NOMO-1 treated with DMSO at 0.1 percent for 48 hours (cell line): ENCODE measurements at regions not wholly inside any gene's neighbourhood (a gene's known extent, or its start where the extent isn't known, plus 50 kb on each side); places are given as distances from the start of the nearest gene placed in this dataset.

ENCODE experiments used
- DNase-seq: peaks from one replicate; lab custom pipeline; 2025; ENCODE audit not compliant: unreplicated experiment; lab: John Stamatoyannopoulos, UW

DNA sequence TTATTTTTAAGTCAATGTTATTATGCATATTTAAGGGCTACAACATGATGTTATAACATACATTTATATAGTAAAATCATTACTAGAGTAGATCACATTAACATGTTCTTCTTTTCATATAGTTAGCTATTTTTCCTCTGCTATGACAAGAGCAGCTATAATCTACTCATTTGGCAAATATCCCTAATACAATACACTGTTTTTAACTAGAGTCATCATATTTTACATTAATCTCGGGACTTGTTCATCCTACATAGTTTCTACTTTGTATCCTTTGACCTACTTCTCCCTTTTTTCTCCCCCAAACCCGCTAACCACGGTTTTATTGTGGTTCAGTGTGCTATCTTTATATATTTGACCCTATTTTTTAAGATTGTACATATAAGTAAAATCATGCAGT is 249.0 kb downstream of the EPM2A start:
- DNase-seq = no peak

DNA sequence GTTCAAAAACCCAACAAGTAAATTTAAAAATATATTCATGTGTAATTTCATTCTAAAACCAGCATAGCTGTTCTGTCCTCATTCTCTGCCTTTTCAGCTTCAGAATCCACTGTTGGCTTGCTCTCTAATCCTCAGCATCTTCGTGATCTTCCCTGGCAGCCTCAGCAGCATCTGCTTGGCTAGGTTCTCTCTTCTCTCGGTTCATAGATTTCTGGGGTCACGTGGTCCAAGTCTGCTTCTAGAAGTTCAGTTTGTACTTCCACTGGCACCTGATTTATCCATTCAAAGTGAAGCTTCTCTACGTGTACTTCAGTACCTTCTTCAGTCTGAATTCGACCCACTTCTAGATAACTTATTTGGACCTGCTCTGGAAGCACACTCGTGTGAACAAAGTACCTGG is 245.7 kb downstream of the EPM2A start:
- DNase-seq = no peak

DNA sequence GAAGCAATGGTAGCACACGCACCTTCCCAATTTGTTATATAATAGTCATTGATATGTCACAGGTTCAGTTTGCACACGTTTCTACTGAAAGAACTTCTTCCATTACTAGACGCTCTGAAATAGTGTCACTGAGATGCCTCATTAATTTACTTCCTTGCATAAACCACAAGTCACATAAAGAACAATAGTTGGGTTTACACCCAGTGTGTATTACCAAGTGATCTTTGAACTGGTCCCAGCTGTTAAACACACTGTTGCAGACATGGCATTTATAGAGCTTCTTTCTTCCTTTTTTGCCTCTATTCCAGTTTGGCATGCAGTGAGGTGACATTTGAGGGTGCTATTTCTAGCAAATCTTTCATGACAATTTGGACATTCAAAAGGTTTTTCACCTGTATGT is 245.3 kb downstream of the EPM2A start:
- no peak for DNase-seq

DNA sequence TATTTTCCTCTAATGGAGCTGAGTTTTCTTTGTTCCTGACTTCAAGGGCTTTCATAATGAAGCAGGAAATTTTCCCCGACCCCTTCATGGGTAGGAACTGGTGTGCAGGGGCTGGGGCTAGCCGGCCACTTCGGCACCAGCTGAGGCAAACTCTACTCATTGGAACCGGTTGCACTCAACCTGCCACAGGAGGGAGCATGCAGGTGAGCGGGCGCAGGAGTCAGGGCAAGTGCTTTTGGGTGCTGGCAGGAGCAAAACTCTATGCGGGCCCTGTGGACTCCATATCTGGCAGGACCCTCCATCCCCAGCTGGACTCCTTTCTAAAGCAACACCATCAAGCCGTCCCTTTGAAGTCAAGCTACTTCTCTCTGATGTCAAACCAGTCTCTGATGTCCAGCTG is 244.2 kb downstream of the EPM2A start:
- DNase-seq = no peak

DNA sequence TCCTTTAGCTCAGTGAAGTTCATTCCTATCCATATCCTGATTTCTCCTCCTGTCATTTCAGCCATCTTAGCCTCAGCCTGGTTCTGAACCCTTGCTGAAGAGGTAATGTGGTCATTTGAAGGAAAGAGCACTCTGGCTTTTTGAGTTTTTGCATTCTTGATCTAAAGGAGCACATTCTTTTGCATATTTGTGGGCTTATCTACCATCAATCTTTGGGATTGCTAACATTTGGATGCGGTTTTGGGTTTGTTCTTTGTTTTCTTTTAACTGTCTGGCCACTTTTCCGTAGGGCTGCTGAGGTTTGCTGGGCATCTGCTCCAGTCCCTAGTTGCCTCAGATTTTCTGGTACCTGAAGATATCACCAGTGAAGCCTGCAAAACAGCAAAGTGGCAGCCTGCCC is 238.3 kb downstream of the EPM2A start:
- DNase-seq = no peak

DNA sequence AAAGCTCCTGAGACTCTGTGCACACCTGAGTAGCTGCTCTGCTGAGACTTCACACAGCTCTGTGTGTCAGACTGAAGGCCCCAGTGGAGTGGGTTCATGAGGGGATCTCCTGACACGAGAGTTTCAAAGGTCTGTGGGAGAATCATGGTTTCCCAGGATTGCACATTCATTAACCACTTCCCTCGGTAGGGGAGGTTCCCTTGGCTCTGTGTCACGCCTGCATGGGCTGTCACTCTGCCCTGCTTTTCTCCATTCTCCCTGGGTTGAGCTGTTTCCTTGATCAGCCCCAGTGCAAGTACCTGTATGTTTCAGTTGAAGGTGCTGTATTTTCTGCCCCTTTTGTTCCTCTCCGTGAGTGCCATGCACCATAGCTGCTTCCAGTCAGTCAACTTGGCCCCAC is 236.9 kb downstream of the EPM2A start:
- DNase-seq = no peak

DNA sequence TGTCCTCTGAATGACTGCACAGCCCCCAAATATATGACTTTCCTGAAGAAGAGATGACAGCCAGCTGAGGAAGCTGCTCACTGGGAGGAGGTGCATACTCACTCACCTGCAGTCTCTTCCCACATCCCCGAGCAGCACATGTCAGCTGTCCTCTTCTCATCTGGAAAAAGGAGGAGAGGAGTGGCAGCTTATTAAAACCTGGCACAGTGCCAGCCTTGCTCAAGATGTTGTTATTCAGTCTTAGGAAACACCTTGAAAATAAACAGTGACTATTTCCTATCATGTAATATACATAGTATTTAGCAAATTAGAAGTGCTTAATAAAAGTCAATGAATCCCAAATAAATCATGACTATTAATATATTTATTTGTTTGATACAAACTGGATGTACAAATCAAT is 232.9 kb downstream of the EPM2A start:
- DNase-seq = no peak

DNA sequence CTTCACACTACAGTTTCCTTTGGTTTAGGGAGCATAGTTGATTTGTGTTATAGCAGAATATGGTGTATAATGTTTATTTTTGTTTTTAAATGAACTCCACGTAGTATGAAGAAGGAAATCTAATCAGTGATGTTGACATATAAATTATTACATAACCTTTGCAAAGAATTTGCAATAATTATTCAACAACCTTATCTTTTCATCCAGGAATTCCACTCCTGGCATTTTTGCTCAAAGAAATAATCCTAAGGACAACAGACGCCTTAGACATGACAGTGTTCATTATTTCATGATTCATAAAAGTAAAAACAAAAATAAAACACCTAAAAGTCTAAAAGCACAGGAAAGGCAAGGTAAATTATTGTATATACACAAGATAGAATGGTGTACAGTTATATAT is 229.2 kb downstream of the EPM2A start:
- no peak for DNase-seq

DNA sequence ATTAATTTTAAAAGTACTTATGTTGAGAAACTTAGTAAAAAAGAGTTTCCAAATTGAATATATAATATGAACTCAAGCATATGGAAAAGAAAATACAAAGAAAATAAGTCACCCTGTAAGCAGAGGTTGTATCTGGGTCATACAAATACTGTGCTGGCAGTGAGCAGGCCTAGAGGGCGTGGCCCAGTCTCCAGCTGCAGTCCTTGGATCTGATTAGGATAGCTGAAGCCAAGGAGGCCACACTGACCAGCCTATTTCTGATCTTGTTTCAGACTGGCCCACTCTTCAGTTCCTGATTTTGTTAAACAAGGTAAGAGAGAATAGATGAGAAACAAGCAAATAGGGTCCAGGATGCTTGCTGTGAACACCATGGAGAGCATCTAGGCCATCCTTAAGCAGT is 228.8 kb downstream of the EPM2A start:
- DNase-seq = no peak

DNA sequence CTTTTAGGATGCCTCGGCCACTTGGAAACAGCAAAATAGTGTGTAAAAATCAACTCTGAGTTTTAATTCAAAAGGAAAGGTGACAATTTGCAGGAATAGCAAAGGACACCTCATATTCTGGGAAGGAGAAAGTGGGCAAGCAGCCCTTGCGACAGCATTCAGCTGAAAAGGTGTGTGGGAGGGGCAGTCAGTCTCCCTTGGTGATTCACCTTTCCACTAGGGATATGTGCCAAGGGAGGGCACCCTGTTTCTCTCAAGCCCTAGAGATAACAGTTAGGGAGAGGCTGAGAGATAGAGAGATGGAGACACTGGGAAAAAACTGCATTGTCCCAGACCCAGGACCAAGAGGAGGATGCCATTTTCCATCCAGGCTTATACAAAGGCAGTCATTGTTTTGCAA is 228.1 kb downstream of the EPM2A start:
- no peak for DNase-seq

DNA sequence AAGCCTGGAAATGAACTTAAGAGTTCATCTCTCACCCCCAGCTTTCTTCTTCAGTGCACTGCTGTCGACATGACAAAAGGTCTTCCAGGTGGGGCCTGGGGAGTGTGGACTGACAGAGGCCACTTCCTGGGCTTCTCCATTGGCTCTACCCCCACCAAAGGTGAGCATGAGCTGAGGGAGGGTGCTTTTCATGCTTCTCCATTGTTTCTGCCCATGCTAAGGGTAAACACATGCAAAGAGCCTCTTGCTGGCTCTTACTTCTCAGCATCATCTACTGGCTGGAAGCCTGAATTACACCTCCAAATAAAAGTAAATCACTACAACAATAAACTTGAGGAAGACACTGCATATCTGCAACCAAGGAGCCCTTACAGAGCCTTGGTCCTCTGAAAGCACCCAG is 227.2 kb downstream of the EPM2A start:
- no peak for DNase-seq

DNA sequence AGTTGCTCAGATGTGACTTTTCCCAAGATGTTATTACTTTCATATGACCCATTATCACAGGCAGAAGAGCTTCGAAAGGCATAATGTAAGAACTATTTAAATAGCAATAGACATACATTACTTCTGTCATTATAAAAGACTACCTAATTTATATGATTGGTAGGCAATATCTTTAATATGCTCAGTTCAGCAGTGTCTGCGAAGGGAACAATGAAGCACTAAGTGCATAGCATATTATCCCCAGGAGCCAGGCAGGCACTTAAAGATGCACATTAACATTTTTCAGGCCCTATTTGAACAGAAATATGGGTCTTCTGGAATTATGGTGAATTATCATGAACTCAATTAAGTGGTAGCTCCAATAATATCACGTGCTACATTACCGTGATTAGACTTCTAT is 217.8 kb downstream of the EPM2A start:
- DNase-seq = no peak

DNA sequence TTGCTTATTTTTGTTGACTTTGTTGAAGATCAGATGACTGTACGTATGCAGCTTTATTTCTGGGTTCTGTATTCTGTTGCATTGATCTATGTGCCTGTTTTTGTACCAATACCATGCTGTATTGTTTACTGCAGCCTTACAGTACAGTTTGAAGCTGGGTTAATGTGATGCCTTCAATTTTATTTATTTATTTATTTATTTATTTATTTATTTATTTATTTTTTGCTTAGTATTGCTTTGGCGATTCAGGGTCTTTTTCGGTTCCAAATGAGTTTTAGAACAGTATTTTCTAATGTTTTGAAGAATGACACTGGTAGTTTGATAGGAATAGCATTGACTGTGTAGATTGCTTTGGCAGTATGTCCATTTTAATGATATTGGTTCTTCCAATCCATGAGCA is 210.3 kb downstream of the EPM2A start:
- no peak for DNase-seq

DNA sequence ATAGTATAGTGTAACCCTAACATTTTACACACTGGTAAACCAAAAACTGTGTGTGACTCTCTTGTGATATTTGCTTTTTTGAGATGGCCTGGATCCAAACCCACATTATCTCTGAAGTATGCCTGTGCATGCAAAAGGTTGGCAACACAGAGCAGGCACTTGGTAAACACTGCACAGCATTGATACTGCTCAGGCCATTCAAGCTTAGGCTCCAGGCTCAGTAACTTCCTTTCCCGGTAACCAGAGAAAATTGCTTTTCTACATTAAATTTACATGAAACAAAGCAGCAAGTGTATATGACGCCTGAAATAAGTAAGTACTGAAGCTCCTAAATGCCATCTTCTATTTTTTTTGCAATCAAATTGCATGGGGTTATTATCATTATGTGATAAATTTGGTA is 205.7 kb downstream of the EPM2A start:
- no peak for DNase-seq

DNA sequence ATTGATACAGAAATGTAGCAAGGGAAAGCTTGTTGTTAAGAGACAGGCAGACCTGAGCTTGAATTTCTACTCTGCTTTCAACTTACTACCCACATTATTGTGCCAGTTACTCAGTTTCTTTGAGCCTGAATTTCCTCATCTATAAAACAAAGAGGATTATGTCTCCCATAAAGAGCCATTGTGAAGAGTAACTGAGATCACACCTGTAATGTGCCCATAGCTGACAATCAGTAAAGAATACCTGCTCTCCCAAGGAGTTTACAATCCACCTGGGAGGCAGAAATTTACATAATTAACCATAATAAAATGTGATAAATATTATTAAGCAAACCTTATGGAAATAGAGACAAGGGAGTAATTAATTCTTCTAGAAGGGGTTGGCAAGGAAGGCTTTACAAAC is 204.9 kb downstream of the EPM2A start:
- no peak for DNase-seq

DNA sequence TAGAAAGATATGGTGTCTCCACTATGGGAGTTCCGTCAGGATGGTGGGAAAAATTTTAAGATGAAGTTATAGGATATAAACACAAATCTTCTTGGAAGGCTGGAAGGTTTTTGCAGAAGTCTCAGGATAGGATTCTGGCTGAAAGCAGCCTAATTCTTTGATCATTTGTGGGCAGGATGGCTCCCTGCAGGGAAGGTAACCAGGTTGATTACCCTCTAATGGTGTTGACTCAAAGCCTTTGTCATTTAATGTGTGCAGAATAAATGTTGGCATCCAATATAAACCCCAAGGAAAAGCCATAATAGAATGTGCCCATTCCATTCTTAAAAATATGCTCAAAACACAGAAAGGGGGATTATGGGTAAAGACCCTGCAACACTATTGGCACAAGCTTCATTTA is 204.3 kb downstream of the EPM2A start:
- DNase-seq = no peak

DNA sequence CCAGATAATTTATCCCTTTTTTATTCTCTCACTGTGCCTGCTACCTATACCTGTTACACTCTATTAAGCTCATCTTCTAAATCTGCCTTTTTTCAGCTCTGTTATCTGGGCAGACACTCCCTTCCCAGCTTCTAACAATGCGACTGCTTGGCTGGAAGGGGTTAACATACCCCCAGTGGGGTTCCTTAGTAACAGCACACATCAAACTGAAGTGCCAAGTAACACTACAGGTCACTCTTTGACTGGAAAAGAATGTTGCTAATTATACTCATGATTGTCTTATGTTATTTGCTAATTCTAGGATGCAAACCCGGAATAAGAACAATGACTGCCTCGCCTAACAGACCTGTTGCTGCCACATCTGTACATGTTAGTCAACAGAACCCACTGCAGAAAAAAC is 203.5 kb downstream of the EPM2A start:
- no peak for DNase-seq

DNA sequence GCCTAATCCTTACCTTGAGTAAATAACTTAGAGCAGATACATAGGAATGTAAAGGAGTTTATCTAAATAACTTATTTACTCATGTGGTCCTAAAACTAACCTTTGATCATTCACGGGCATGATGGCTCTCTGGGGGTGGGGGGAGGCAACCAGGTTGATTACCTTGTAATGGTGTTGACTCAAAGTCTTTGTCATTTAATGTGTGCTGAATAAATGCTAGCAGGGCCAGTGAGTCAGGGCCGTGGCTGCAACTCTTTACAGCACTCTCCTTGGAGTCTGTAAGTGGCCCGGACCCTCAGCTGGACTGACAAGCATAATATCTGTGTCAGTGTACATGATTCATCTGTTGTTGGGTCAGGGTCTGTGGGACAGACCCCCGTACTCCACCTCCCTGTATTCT is 203.0 kb downstream of the EPM2A start:
- DNase-seq = no peak

DNA sequence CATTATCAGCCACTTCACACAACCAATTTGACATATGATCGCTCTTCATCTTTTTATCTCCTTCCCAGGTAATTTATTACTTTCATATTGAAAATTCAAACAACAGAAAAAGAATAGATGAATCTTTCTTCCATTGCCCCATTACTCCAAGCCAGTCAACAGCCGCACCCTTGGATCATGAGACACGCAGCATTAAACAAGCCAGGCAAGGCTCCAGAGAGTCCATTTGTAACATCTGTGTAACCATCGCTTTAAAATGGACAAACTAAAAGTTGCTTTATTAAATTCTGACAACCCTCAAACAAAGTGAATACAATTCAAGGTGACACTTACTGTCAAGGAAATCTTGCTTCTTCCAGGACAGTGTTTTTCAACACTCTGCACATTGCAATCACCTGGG is 200.3 kb downstream of the EPM2A start:
- DNase-seq = no peak

DNA sequence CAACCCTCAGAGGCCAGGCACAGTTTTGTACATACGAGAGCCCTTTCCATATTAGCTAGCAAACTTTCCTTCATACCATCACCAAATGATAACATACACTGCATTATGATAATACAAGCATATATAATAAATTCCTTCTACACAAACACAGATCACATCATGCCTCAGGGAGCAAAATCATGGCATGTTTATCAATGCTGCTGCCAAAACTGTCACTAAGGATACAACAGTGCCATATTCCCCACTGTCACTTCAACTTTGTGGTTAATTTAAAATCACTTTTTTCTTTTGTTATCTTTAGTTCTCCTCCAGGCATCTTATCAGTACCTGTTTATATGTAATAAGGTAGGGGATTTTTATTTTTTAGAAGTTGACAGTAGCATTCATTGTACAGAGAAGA is 196.3 kb downstream of the EPM2A start:
- DNase-seq = no peak

DNA sequence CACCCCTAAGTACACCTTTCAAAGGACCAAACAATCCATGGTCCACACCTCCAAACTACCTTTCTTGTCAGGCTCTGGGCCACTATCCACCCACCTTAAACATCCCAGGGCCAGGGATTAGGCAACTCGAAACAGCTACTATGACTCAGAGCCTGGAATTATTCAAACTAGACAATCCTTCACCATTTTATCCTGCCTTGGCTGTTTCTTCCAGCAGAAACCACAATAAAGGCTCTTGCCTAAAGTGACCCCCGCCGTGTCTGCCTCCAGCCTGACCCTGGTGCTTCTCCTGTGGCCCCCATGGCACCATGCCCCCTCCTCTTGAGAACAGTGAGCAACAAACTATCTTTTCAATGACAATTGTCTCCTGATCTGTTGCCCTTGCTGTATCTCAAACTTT is 195.5 kb downstream of the EPM2A start:
- DNase-seq = no peak

DNA sequence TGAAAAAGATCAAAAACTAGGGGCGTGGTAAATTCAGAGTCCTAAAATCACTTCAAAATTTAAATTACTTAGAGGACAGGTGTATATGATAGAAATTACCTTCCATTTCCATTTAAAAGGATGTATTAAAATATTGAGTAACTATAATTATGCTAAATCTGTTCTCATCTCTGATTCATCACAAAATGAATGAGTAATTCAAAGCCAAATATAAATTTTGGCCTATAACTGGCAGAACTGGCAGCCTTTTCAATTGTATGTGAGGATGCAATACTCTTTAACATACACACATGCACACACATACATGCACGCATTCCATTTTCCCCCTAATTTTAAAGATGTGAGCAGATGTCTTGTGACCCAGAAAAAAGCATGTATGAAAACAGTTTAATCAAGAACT is 194.6 kb downstream of the EPM2A start:
- DNase-seq = no peak

DNA sequence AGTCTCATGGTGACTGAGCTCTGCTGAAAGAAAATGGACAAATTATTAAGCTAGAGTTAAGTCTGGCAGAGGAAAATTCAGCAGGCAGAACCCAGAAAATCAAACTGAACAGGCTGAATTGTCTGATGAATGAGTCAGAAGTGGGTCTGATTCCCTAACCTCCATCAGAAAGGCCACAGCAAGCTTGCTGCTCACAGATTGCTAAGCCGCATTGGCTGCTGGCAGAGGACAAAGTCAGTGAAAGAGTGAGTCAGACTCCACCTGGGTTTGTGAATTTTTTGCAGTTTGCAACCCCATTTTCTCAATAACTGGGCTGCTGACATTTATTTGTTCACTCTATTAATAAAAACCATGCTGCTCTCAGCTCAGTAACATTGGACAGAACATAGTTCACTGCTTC is 191.3 kb downstream of the EPM2A start:
- no peak for DNase-seq

DNA sequence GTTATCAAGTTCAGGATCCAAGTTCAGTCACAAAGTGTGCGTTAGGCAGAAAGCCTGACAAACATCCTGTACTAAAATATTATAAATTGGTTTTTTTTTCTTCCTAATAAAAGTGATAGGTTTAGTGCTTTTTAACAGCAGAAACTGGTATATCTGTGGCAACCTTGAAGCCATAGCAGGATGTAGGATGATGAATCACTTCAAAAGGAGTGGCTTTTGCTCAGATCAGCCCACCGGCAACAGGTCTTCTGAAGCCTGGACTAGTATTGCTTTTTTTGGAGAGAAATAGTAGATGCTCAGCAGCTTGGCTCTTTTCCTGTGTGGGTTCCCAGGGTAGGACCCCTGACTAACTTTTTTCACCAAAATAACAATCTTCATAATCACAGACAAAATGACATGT is 190.8 kb downstream of the EPM2A start:
- DNase-seq = no peak
